Bronchial epithelial cell (primary cell): ENCODE measurements at regions not wholly inside any gene's neighbourhood (a gene's known extent, or its start where the extent isn't known, plus 50 kb on each side); places are given as distances from the start of the nearest gene placed in this dataset.
A peak's percentile ranks its signal among the peaks of the same experiment; 100 is the strongest.

Source experiments
- DNase-seq: peaks from one replicate; pipeline ENCODE4 v3.0.0-alpha.2; 2010; ENCODE audit warnings: low read depth
- FAIRE-seq: peaks from 2 replicates; lab custom pipeline; 2011; peaks lifted over from hg19 to GRCh38; lab: Jason Lieb, UNC
- H3K27me3 ChIP-seq: 2 replicates; pipeline ENCODE4 v1.5.1; 2011; ENCODE audit warnings: low read length; ENCODE audit not compliant: control insufficient read depth, insufficient read depth
- H3K36me3 ChIP-seq: 2 replicates; pipeline ENCODE4 v1.5.1; 2011; ENCODE audit warnings: low read length; ENCODE audit not compliant: control insufficient read depth, insufficient read depth
- H3K4me3 ChIP-seq: 2 replicates; pipeline ENCODE4 v1.5.1; 2011; ENCODE audit warnings: mild to moderate bottlenecking, low read depth, low read length, control low read depth
- TF ChIP-seq, protein P1 (sequence below): IDR thresholded peaks from 2 replicates; pipeline ENCODE4 v1.5.1; 2011; ENCODE audit warnings: mild to moderate bottlenecking, moderate library complexity, low read length, control low read depth, inconsistent platforms; ENCODE audit not compliant: insufficient read depth, severe bottlenecking

DNA sequence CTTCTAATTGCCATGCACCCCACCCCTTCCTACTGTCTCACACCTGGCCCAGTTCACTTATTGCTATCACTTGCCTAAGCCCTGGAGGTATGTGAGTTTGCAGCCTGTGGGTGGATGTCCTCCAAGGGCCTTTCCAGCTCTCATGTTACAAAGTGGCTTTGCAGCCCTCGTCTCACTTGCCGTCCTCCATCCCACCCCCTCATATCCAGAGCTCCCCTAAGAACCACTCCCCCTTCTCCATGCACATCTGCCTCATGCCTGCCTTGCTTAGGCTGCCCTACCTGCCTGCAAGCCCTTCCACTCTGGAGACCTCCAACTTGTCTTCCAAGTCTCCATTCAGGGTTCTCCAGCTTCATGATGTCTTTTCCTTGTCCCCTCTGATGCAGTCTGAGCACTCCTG is 119.4 kb upstream of the NLRP1 start:
- no peak overlapping the region for H3K4me3 ChIP-seq
- TF ChIP-seq, protein P1, sequence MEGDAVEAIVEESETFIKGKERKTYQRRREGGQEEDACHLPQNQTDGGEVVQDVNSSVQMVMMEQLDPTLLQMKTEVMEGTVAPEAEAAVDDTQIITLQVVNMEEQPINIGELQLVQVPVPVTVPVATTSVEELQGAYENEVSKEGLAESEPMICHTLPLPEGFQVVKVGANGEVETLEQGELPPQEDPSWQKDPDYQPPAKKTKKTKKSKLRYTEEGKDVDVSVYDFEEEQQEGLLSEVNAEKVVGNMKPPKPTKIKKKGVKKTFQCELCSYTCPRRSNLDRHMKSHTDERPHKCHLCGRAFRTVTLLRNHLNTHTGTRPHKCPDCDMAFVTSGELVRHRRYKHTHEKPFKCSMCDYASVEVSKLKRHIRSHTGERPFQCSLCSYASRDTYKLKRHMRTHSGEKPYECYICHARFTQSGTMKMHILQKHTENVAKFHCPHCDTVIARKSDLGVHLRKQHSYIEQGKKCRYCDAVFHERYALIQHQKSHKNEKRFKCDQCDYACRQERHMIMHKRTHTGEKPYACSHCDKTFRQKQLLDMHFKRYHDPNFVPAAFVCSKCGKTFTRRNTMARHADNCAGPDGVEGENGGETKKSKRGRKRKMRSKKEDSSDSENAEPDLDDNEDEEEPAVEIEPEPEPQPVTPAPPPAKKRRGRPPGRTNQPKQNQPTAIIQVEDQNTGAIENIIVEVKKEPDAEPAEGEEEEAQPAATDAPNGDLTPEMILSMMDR: no peak
- peaks cover 2% of the 10 kb centered on the region for H3K27me3 ChIP-seq
- no peak for DNase-seq
- FAIRE-seq: no peak
- no peaks in the 10 kb centered on the region for H3K36me3 ChIP-seq

DNA sequence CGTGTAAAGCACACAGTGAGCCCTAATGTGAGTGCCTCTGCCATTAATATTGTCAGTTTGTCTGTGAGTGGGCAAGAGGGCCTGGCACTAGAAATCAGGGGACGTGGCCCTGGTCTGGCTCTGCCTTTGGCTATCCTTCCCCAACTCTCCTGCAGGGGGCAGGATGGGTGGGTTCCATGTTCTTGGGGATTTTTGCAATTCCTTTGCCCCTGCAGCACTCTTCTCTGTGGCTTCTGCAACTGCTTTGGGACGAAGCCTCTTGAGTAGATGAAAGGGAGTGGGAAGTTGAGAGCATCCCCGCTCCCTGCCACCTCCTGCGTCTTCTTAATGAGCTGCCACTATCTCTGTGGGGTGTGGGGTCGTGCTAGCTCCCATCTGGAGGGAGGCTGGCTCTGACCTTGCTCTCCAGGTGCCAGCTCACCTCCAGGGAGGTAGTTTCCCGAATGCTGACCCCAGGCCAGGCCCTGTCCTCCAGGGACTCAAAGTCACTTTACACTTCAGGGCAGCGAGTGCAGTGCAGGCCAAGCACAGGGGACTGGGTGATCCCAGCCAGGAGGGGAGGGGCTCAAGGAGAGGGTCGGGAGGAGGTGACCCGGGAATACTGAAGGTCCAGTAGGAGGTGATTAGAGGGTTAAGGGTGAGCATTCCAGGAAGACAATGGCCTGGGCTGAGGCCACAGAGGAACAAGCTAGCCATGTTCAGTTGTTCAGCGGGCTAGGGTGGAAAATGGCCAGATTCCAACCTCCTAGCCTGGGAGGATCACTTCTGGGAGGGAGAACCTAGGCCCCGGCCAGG is 121.0 kb upstream of the NLRP1 start:
- Histone ChIP-seq H3K36me3 (no peaks in the 10 kb centered on the region), H3K27me3 (peaks cover 2% of the 10 kb centered on the region), H3K4me3 (no peak overlapping the region)
- no peak for DNase-seq
- FAIRE-seq: no peak
- TF ChIP-seq, protein P1: peak; percentile 20

DNA sequence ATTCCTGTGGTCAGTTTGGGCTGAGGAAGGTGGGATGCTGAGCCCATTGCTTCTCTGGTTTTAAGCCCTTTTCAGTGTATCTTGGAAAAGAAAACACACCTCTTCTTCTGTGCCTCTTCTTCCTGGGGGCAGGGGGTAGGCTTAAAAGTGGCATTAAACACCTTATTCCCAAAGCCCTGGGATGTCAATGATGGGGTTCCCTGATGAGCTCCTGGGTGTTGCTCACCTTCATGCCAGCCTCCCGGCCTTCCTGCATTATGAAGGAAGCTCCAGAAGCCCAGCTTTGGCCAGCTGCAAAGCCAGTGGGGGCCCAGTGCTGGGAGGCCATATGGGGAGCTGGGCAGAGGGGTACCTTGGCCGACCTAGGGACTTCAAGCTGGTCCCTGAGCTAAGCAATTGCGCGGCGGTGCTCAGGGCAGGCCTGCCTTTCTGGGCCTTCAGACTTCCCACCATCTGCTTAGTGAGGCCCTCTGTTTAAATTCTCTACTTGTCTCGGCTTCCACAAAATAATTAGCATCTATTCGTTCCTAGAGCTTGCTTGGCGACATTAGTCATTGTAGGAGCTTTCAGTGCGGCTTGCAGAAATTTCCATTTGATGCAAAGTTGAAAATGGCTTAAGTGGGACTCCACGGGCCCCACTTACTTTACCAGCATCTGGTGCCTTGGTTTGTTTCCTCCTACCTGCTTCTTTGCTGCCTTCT is 121.7 kb upstream of the NLRP1 start:
- Histone ChIP-seq H3K4me3 (no peak overlapping the region), H3K27me3 (peaks cover 2% of the 10 kb centered on the region), H3K36me3 (no peaks in the 10 kb centered on the region)
- DNase-seq (no peak), FAIRE-seq (no peak)
- TF ChIP-seq, protein P1: no peak

DNA sequence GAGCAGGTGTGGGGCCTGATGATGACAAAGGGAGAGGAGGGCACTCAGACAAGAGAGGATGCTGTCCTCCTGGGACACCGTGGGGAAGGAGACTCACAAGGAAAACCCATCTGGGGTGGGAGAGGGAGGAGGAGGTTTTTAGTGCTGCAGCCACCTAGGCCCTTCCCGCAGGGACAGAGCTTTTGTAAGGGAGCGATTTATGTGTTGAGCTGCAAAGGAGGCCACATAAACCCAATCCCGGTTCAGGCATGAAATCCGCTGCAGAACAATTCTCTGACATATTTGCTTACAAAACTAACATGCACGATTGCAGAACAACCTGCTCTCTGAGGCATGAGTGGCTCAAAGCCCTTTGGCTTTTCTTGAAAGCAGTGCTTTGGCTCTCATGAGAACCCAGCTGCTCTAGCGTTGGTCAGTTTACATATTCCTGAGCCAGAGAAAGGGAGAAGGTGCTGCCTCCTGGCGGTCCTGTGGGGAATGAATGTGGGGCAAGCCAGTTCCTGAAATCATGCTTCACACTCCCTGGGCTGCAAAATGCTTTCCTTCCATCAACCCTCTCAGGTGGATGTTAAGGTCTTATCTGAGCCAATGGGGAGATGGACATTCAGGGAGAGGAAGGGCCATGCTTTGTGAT is 122.4 kb upstream of the NLRP1 start:
- TF ChIP-seq, protein P1: peak; percentile 80
- no peaks in the 10 kb centered on the region for H3K36me3 ChIP-seq
- peak; percentile 36 for FAIRE-seq
- DNase-seq: peak; percentile 31
- peaks cover 2% of the 10 kb centered on the region for H3K27me3 ChIP-seq
- H3K4me3 ChIP-seq: no peak overlapping the region

DNA sequence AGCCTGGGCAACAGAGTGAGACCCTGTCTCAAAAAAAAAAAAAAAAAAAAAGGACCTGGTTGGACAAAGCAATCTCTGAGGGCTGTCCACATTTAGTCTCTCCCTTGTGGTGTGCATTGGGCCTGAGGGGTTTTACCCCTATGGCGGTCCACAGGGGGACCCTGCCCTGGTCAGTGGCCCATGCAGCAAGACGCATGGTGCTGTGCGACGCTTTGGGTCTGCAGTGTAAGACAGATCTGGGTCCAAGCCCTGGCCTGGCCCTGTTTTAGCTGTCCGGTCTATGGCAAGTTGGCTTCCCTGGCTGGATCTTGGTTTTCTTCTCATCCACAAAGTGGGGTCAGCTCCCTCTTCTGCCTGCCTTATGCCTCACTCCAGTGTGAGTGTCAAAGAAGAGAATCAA is 123.2 kb upstream of the NLRP1 start:
- TF ChIP-seq, protein P1: no peak
- Histone ChIP-seq H3K27me3 (peaks cover 4% of the 10 kb centered on the region), H3K36me3 (no peaks in the 10 kb centered on the region), H3K4me3 (no peak overlapping the region)
- no peak for DNase-seq
- FAIRE-seq: no peak
